Liver (tissue), 8 donors: ENCODE measurements at regions not wholly inside any gene's neighbourhood (a gene's known extent, or its start where the extent isn't known, plus 50 kb on each side); places are given as distances from the start of the nearest gene placed in this dataset.

ENCODE experiments used
- DNase-seq: peaks from one replicate; pipeline ENCODE4 v3.0.0-alpha.2; 2017; ENCODE audit warnings: low spot score
- H3K27ac ChIP-seq, 2 donors: one replicate each; pipeline ENCODE4 v1.7.0; 2013; ENCODE audit warnings: inconsistent platforms in 2 of 2, low read length in 2 of 2, control low read depth in 1 of 2, low read depth in 1 of 2, mild to moderate bottlenecking in 1 of 2
- H3K27me3 ChIP-seq, 4 donors: one replicate each; pipeline versions ENCODE4 v1.6.1 to v1.7.0; 2013; ENCODE audit warnings: low read length in 3 of 4, inconsistent platforms in 1 of 4, mild to moderate bottlenecking in 1 of 4, moderate library complexity in 1 of 4; ENCODE audit not compliant: control insufficient read depth in 4 of 4, insufficient read depth in 4 of 4
- H3K36me3 ChIP-seq, 4 donors: one replicate each; pipeline versions ENCODE4 v1.6.1 to v1.7.0; 2013; ENCODE audit warnings: low read length in 3 of 4, mild to moderate bottlenecking in 3 of 4, low read depth in 1 of 4, moderate library complexity in 1 of 4; ENCODE audit not compliant: control insufficient read depth in 4 of 4, insufficient read depth in 3 of 4
- H3K4me1 ChIP-seq, 4 donors: one replicate each; pipeline versions ENCODE4 v1.6.1 to v1.7.0; 2013; ENCODE audit warnings: low read length in 3 of 4, mild to moderate bottlenecking in 3 of 4, moderate library complexity in 1 of 4; ENCODE audit not compliant: control insufficient read depth in 4 of 4, insufficient read depth in 4 of 4
- H3K4me3 ChIP-seq, 3 donors: one replicate each; pipeline versions ENCODE4 v1.6.1 to v1.7.0; 2013; ENCODE audit warnings: low read length in 3 of 3, control low read depth in 1 of 3, low read depth in 1 of 3, mild to moderate bottlenecking in 1 of 3
- H3K9ac ChIP-seq, 2 donors: one replicate each; pipeline ENCODE4 v1.7.0; 2013; ENCODE audit warnings: low read length in 2 of 2, mild to moderate bottlenecking in 2 of 2, moderate library complexity in 2 of 2, control low read depth in 1 of 2, low read depth in 1 of 2
- H3K9me3 ChIP-seq, 4 donors: one replicate each; pipeline versions ENCODE4 v1.6.1 to v1.7.0; 2013; ENCODE audit warnings: low read length in 3 of 4; ENCODE audit not compliant: control insufficient read depth in 4 of 4
- EGR1 ChIP-seq, 2 donors: IDR thresholded peaks; 2 replicates each; pipeline ENCODE4 v1.6.1; 2016 to 2018; ENCODE audit warnings: antibody characterized with exemption in 2 of 2, low read depth in 2 of 2
- FOXA1 ChIP-seq: IDR thresholded peaks from 2 replicates; pipeline ENCODE4 v1.6.1; 2016; ENCODE audit warnings: antibody characterized with exemption
- FOXA2 ChIP-seq: IDR thresholded peaks from 2 replicates; pipeline ENCODE4 v1.6.1; 2016; ENCODE audit warnings: antibody characterized with exemption
- GABPA ChIP-seq, 2 donors: IDR thresholded peaks in 1 of 2; conservative IDR thresholded peaks in 1 of 2; 2 replicates each; pipeline ENCODE4 v1.6.1; 2016; ENCODE audit warnings: antibody characterized with exemption in 2 of 2, mild to moderate bottlenecking in 1 of 2, moderate library complexity in 1 of 2
- HNF4A ChIP-seq, 2 donors: conservative IDR thresholded peaks; 2 replicates each; pipeline ENCODE4 v1.6.1; 2016; ENCODE audit warnings: antibody characterized with exemption in 2 of 2, mild to moderate bottlenecking in 2 of 2
- HNF4G ChIP-seq: IDR thresholded peaks from 2 replicates; pipeline ENCODE4 v1.6.1; 2016; ENCODE audit warnings: antibody characterized with exemption
- JUND ChIP-seq, 2 donors: IDR thresholded peaks; 2 replicates each; pipeline ENCODE4 v1.6.1; 2016; ENCODE audit warnings: antibody characterized with exemption in 2 of 2
- MAX ChIP-seq: IDR thresholded peaks from 2 replicates; pipeline ENCODE4 v1.6.1; 2016; ENCODE audit warnings: antibody characterized with exemption
- NR2F2 ChIP-seq: IDR thresholded peaks from 2 replicates; pipeline ENCODE4 v1.6.1; 2016; ENCODE audit warnings: antibody characterized with exemption
- RAD21 ChIP-seq, 2 donors: IDR thresholded peaks; 2 replicates each; pipeline ENCODE4 v1.6.1; 2016; ENCODE audit warnings: antibody characterized with exemption in 2 of 2, mild to moderate bottlenecking in 2 of 2
- REST ChIP-seq: IDR thresholded peaks from 2 replicates; pipeline ENCODE4 v1.6.1; 2016; ENCODE audit warnings: antibody characterized with exemption, mild to moderate bottlenecking
- RXRA ChIP-seq, 2 donors: IDR thresholded peaks; 2 replicates each; pipeline ENCODE4 v1.6.1; 2017 to 2018; ENCODE audit warnings: antibody characterized with exemption in 2 of 2, mild to moderate bottlenecking in 1 of 2
- SP1 ChIP-seq: IDR thresholded peaks from 2 replicates; pipeline ENCODE4 v1.6.1; 2018; ENCODE audit warnings: antibody characterized with exemption, mild to moderate bottlenecking
- TAF1 ChIP-seq: conservative IDR thresholded peaks from 2 replicates; pipeline ENCODE4 v1.6.1; 2016; ENCODE audit warnings: antibody characterized with exemption, mild to moderate bottlenecking
- YY1 ChIP-seq: IDR thresholded peaks from 2 replicates; pipeline ENCODE4 v1.6.1; 2016; ENCODE audit warnings: antibody characterized with exemption, mild to moderate bottlenecking
- WGBS: extraction: QIAGEN DNeasy Blood & Tissue Kit; methylation state at CpG from one replicate; pipeline ENCODE4 v1.1.7; 2013; 5-methylcytosine and 5-hydroxymethylcytosine counted together
- TF ChIP-seq, protein P1 (sequence below): IDR thresholded peaks from 2 replicates; pipeline ENCODE4 v1.6.1; 2016; ENCODE audit warnings: antibody characterized with exemption
- TF ChIP-seq, protein P2 (sequence below): IDR thresholded peaks from 2 replicates; pipeline ENCODE4 v1.6.1; 2016; ENCODE audit warnings: antibody characterized with exemption
- TF ChIP-seq, protein P3 (sequence below): fragments of 150-350 bp; IDR thresholded peaks from 2 replicates; pipeline ENCODE4 v1.5.1; 2017; ENCODE audit warnings: improper control_type of control experiment, low read depth, low read length; ENCODE audit not compliant: missing input control
- donor health status: healthy.
- donor health status: healthy.
- donor health status: healthy.
- donor health status: healthy.
- donor health status: healthy.

DNA sequence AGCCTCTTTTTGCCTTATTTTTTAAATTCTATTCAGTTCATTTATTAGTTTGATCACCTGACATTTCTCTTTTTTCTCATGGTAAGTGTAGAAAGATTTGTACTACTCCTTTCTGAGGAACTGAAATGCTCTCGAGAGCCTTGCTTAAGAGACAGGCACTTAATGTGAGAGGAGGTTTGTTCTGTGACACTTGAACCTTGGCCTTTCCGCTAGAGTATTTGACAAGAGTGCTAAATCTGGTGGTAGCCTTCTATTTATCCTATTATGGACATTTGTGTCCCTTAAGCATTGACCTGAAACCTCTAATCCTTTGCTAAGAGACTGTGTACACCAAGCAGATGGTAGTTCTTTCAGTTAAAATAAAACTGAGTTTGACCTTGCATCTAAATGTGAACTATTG, 805.0 kb upstream of the PTPRD start:
- WGBS, result 30% methylated on average over 2 of the region's 2 CpGs
- H3K27me3 ChIP-seq, result peaks cover 0 to 2% (median 0%) of the 10 kb centered on the region in 4 donors
- peaks cover 0 to 5% (median 0%) of the 10 kb centered on the region in 4 donors for H3K9me3 ChIP-seq
- no peak for TF ChIP-seq RXRA (IDR thresholded peaks at IDR 0.05)
- TF ChIP-seq, protein P1, sequence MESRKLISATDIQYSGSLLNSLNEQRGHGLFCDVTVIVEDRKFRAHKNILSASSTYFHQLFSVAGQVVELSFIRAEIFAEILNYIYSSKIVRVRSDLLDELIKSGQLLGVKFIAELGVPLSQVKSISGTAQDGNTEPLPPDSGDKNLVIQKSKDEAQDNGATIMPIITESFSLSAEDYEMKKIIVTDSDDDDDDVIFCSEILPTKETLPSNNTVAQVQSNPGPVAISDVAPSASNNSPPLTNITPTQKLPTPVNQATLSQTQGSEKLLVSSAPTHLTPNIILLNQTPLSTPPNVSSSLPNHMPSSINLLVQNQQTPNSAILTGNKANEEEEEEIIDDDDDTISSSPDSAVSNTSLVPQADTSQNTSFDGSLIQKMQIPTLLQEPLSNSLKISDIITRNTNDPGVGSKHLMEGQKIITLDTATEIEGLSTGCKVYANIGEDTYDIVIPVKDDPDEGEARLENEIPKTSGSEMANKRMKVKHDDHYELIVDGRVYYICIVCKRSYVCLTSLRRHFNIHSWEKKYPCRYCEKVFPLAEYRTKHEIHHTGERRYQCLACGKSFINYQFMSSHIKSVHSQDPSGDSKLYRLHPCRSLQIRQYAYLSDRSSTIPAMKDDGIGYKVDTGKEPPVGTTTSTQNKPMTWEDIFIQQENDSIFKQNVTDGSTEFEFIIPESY, result no peak
- no peak for TF ChIP-seq NR2F2
- TF ChIP-seq JUND (IDR thresholded peaks at IDR 0.05), result no peak
- TF ChIP-seq TAF1, result no peak
- no peak for TF ChIP-seq GABPA (IDR thresholded peaks at IDR 0.05 in 1 of 2, conservative IDR thresholded peaks at IDR 0.05 in 1 of 2)
- no peak for TF ChIP-seq MAX
- no peak for TF ChIP-seq HNF4G
- no peak for TF ChIP-seq SP1
- no peak for TF ChIP-seq HNF4A (conservative IDR thresholded peaks at IDR 0.05)
- TF ChIP-seq, protein P2, sequence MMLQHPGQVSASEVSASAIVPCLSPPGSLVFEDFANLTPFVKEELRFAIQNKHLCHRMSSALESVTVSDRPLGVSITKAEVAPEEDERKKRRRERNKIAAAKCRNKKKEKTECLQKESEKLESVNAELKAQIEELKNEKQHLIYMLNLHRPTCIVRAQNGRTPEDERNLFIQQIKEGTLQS, result no peak
- TF ChIP-seq RAD21 (IDR thresholded peaks at IDR 0.05), result no peak
- TF ChIP-seq, protein P3, sequence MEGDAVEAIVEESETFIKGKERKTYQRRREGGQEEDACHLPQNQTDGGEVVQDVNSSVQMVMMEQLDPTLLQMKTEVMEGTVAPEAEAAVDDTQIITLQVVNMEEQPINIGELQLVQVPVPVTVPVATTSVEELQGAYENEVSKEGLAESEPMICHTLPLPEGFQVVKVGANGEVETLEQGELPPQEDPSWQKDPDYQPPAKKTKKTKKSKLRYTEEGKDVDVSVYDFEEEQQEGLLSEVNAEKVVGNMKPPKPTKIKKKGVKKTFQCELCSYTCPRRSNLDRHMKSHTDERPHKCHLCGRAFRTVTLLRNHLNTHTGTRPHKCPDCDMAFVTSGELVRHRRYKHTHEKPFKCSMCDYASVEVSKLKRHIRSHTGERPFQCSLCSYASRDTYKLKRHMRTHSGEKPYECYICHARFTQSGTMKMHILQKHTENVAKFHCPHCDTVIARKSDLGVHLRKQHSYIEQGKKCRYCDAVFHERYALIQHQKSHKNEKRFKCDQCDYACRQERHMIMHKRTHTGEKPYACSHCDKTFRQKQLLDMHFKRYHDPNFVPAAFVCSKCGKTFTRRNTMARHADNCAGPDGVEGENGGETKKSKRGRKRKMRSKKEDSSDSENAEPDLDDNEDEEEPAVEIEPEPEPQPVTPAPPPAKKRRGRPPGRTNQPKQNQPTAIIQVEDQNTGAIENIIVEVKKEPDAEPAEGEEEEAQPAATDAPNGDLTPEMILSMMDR, result no peak
- TF ChIP-seq FOXA1, result no peak
- TF ChIP-seq REST, result no peak
- no peak for TF ChIP-seq EGR1 (IDR thresholded peaks at IDR 0.05; ENCODE audit: low read depth in 2 of 2)
- TF ChIP-seq FOXA2, result no peak
- no peak for TF ChIP-seq YY1
- DNase-seq, result no peak
- H3K9ac ChIP-seq, result no peak overlapping the region
- H3K27ac ChIP-seq, result no peak overlapping the region
- H3K4me1 ChIP-seq, result no peaks in the 10 kb centered on the region
- no peaks in the 10 kb centered on the region for H3K36me3 ChIP-seq
- no peak overlapping the region for H3K4me3 ChIP-seq

DNA sequence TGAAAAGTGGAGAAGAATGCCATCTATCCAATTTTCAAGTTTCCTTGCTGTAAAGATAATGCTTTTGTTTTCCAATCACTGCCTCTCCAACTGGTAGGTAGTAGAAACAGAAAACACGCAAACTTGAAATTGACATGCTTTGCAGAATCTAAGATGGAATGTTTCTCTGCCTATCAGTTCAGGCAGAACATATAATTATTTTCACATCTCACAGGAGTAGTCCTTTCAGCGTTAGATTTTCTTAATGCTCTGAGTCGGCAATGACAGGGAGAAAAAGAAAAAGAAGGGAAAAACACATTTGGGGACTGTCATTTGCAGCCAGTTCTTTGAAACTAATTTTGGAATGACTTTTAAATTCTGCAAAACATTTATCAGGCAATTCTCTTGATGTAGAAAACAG, 818.7 kb upstream of the PTPRD start:
- Histone ChIP-seq H3K9ac (no peak overlapping the region), H3K36me3 (no peaks in the 10 kb centered on the region), H3K4me3 (no peak overlapping the region), H3K9me3 (no peaks in the 10 kb centered on the region), H3K4me1 (no peaks in the 10 kb centered on the region), H3K27me3 (peaks cover 0 to 2% (median 0%) of the 10 kb centered on the region in 4 donors), H3K27ac (no peak overlapping the region)
- 82% methylated on average over 3 of the region's 3 CpGs for WGBS
- DNase-seq, result no peak
- TF ChIP-seq FOXA2 (no peak), RAD21 (IDR thresholded peaks at IDR 0.05) (no peak), SP1 (no peak), TAF1 (no peak), GABPA (IDR thresholded peaks at IDR 0.05 in 1 of 2, conservative IDR thresholded peaks at IDR 0.05 in 1 of 2) (no peak), YY1 (no peak), MAX (no peak), HNF4G (no peak), FOXA1 (no peak), JUND (IDR thresholded peaks at IDR 0.05) (no peak), HNF4A (conservative IDR thresholded peaks at IDR 0.05) (no peak), RXRA (IDR thresholded peaks at IDR 0.05) (no peak)
- TF ChIP-seq, protein P2, result no peak
- TF ChIP-seq, protein P3, result no peak
- TF ChIP-seq, protein P1, result no peak
